ENCODE measurements at regions not wholly inside any gene's neighbourhood (a gene's known extent, or its start where the extent isn't known, plus 50 kb on each side); places are given as distances from the start of the nearest gene placed in this dataset.

DNA sequence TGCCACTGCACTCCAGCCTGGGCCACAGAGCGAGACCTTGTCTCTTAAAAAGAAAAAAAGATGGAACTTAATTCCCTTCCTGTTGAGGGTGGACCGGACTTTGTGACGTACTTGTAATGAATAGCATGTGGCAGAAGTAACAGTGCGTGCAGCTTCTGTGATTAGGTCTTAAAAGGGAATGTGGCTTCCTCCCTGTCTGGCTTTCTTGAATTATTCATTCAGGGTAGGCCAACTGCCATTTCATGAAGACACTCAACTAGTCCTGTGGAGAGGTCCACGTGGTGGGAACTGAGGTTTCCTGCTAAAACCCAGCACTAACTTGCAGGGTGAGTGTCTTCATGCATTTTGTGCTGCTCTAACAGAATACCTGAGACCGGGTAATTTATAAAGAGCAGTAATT, 98.9 kb upstream of the PIAS1 start:
- TF ChIP-seq, protein P1, sequence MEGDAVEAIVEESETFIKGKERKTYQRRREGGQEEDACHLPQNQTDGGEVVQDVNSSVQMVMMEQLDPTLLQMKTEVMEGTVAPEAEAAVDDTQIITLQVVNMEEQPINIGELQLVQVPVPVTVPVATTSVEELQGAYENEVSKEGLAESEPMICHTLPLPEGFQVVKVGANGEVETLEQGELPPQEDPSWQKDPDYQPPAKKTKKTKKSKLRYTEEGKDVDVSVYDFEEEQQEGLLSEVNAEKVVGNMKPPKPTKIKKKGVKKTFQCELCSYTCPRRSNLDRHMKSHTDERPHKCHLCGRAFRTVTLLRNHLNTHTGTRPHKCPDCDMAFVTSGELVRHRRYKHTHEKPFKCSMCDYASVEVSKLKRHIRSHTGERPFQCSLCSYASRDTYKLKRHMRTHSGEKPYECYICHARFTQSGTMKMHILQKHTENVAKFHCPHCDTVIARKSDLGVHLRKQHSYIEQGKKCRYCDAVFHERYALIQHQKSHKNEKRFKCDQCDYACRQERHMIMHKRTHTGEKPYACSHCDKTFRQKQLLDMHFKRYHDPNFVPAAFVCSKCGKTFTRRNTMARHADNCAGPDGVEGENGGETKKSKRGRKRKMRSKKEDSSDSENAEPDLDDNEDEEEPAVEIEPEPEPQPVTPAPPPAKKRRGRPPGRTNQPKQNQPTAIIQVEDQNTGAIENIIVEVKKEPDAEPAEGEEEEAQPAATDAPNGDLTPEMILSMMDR (IDR thresholded peaks at IDR 0.05; ENCODE audit: insufficient read depth, low read depth, low read length), result no peak
- no peak for TF ChIP-seq EZH2 (IDR thresholded peaks at IDR 0.05; ENCODE audit: insufficient read depth, low read length)

Measured in astrocyte (in vitro differentiated cells and primary cell).